Epithelial cell of esophagus (primary cell): ENCODE measurements at regions not wholly inside any gene's neighbourhood (a gene's known extent, or its start where the extent isn't known, plus 50 kb on each side); places are given as distances from the start of the nearest gene placed in this dataset.
"Not testable (repeated sequence)": the region's sequence is repeated elsewhere in the genome, so short reads cannot be mapped to it uniquely, and the experiment has no call there.

Source experiments
- DNase-seq: peaks from one replicate; pipeline ENCODE4 v3.0.0; 2010; ENCODE audit warnings: low read depth
- H3K4me3 ChIP-seq: 2 replicates; pipeline ENCODE4 v1.5.1; 2011; ENCODE audit warnings: mild to moderate bottlenecking, low read length, control low read depth
- CTCF ChIP-seq: IDR thresholded peaks from 2 replicates; pipeline ENCODE4 v1.5.1; 2011; ENCODE audit warnings: low read depth, mild to moderate bottlenecking, low read length, control low read depth, inconsistent platforms; ENCODE audit not compliant: insufficient read depth; ENCODE audit errors: missing control alignments

GRCh38 chr4:127450276-127450675 lies 182.5 kb upstream of the INTU start:
- no peak overlapping the region for H3K4me3 ChIP-seq
- TF ChIP-seq CTCF = no peak
- no peak for DNase-seq

- TF ChIP-seq CTCF = no peak
- H3K4me3 ChIP-seq = no peak overlapping the region
- DNase-seq = no peak
Observed at GRCh38 chr4:127463883-127464282, 168.9 kb upstream of the INTU start.

- TF ChIP-seq CTCF = no peak
- H3K4me3 ChIP-seq = no peak overlapping the region
- DNase-seq = no peak
Observed at GRCh38 chr4:127469542-127469941, 163.2 kb upstream of the INTU start.

GRCh38 chr4:127469959-127470809 lies 162.6 kb upstream of the INTU start:
- no peak for DNase-seq
- H3K4me3 ChIP-seq = no peak overlapping the region
- no peak for TF ChIP-seq CTCF

GRCh38 chr4:127478271-127478670 lies 154.5 kb upstream of the INTU start:
- not testable (repeated sequence) for H3K4me3 ChIP-seq, DNase-seq

- TF ChIP-seq CTCF = peak; percentile 53
- H3K4me3 ChIP-seq = no peak overlapping the region
- peak; percentile 49 for DNase-seq
Observed at GRCh38 chr4:127479031-127479622, 153.6 kb upstream of the INTU start.

GRCh38 chr4:127482049-127482448 lies 150.7 kb upstream of the INTU start:
- H3K4me3 ChIP-seq = no peak overlapping the region
- no peak for TF ChIP-seq CTCF
- no peak for DNase-seq
